ENCODE measurements at regions not wholly inside any gene's neighbourhood (a gene's known extent, or its start where the extent isn't known, plus 50 kb on each side); places are given as distances from the start of the nearest gene placed in this dataset.

- Histone ChIP-seq H3K4me2 (ENCODE audit: low read length) (no peak overlapping the region), H3K9me2 (ENCODE audit: insufficient read depth) (no peaks in the 10 kb centered on the region), H3K4me3 (replicated peaks in 1 of 2; ENCODE audit: low read depth in 1 of 2, low read length in 2 of 2) (no peak overlapping the region), H3K9ac (ENCODE audit: low read length) (no peak overlapping the region), H3K27me3 (ENCODE audit: insufficient read depth, low read length) (no peaks in the 10 kb centered on the region), H4K20me1 (ENCODE audit: insufficient read depth) (no peaks in the 10 kb centered on the region), H3K36me3 (ENCODE audit: control insufficient read depth in 1 of 2, insufficient read depth in 2 of 2, low read length in 2 of 2) (no peaks in the 10 kb centered on the region), H3K9me3 (ENCODE audit: control insufficient read depth in 1 of 2, insufficient read depth in 1 of 2, low read depth in 1 of 2, low read length in 2 of 2) (no peaks in the 10 kb centered on the region), H3K79me2 (ENCODE audit: insufficient read depth, low read length) (no peaks in the 10 kb centered on the region), H3K4me1 (ENCODE audit: control insufficient read depth in 1 of 2, insufficient read depth in 2 of 2, low read length in 2 of 2) (no peaks in the 10 kb centered on the region), H2AFZ (ENCODE audit: low read depth, low read length, poor library complexity, severe bottlenecking) (no peak overlapping the region), H3K27ac (ENCODE audit: low read depth, low read length) (no peak overlapping the region)
- CTCF ChIA-PET, result no interaction called here
- ATAC-seq (no peak), DNase-seq (ENCODE audit: low read depth, low spot score) (no peak)
- intact Hi-C loops (cut with micrococcal nuclease), result no loop called here
- RAD21 ChIA-PET (ENCODE audit: low non-redundant PET in 1 of 2, low total read pairs in 2 of 2, uncharacterized antibody in 2 of 2, unreplicated experiment in 2 of 2), result no interaction called here
- TF ChIP-seq CEBPB (IDR thresholded peaks at IDR 0.05; ENCODE audit: low read depth) (no peak), YY1 (IDR thresholded peaks at IDR 0.05; ENCODE audit: extremely low read depth, insufficient replicate concordance, low read depth, low read length) (no peak), JUND (IDR thresholded peaks at IDR 0.05) (no peak), POLR2A (IDR thresholded peaks at IDR 0.05; ENCODE audit: borderline replicate concordance, extremely low read depth, insufficient read depth, insufficient read length) (no peak)
- TF ChIP-seq, protein P1, sequence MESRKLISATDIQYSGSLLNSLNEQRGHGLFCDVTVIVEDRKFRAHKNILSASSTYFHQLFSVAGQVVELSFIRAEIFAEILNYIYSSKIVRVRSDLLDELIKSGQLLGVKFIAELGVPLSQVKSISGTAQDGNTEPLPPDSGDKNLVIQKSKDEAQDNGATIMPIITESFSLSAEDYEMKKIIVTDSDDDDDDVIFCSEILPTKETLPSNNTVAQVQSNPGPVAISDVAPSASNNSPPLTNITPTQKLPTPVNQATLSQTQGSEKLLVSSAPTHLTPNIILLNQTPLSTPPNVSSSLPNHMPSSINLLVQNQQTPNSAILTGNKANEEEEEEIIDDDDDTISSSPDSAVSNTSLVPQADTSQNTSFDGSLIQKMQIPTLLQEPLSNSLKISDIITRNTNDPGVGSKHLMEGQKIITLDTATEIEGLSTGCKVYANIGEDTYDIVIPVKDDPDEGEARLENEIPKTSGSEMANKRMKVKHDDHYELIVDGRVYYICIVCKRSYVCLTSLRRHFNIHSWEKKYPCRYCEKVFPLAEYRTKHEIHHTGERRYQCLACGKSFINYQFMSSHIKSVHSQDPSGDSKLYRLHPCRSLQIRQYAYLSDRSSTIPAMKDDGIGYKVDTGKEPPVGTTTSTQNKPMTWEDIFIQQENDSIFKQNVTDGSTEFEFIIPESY (IDR thresholded peaks at IDR 0.05; ENCODE audit: extremely low read depth, insufficient replicate concordance, low read length), result no peak
- BruUV-seq (replicated peaks), result no TSS peak
- POLR2A ChIA-PET, result no interaction called here
These were observed 70.7 kb upstream of the GATB start for GRCh38 chr4:151831526-151831925.

GRCh38 chr4:151830168-151830567 lies 69.4 kb upstream of the GATB start:
- Histone ChIP-seq H3K27me3 (ENCODE audit: insufficient read depth, low read length) (no peaks in the 10 kb centered on the region), H4K20me1 (ENCODE audit: insufficient read depth) (no peaks in the 10 kb centered on the region), H3K27ac (ENCODE audit: low read depth, low read length) (no peak overlapping the region), H3K79me2 (ENCODE audit: insufficient read depth, low read length) (no peaks in the 10 kb centered on the region), H3K9me2 (ENCODE audit: insufficient read depth) (no peaks in the 10 kb centered on the region), H3K4me3 (replicated peaks in 1 of 2; ENCODE audit: low read depth in 1 of 2, low read length in 2 of 2) (no peak overlapping the region), H3K9ac (ENCODE audit: low read length) (no peak overlapping the region), H3K4me2 (ENCODE audit: low read length) (no peak overlapping the region), H3K4me1 (ENCODE audit: control insufficient read depth in 1 of 2, insufficient read depth in 2 of 2, low read length in 2 of 2) (no peaks in the 10 kb centered on the region), H2AFZ (ENCODE audit: low read depth, low read length, poor library complexity, severe bottlenecking) (no peak overlapping the region), H3K9me3 (ENCODE audit: control insufficient read depth in 1 of 2, insufficient read depth in 1 of 2, low read depth in 1 of 2, low read length in 2 of 2) (no peaks in the 10 kb centered on the region), H3K36me3 (ENCODE audit: control insufficient read depth in 1 of 2, insufficient read depth in 2 of 2, low read length in 2 of 2) (no peaks in the 10 kb centered on the region)
- DNase-seq (ENCODE audit: low read depth, low spot score) (no peak), ATAC-seq (no peak)
- intact Hi-C loops (cut with micrococcal nuclease), result no loop called here
- RAD21 ChIA-PET (ENCODE audit: low non-redundant PET in 1 of 2, low total read pairs in 2 of 2, uncharacterized antibody in 2 of 2, unreplicated experiment in 2 of 2), result no interaction called here
- CTCF ChIA-PET, result no interaction called here
- no TSS peak for BruUV-seq (replicated peaks)
- POLR2A ChIA-PET, result no interaction called here
- TF ChIP-seq TCF7L2 (IDR thresholded peaks at IDR 0.05; ENCODE audit: borderline replicate concordance, extremely low read depth, insufficient read depth, insufficient read length) (no peak), ZFX (IDR thresholded peaks at IDR 0.05) (no peak), SRF (IDR thresholded peaks at IDR 0.05; ENCODE audit: low read depth) (no peak), EGR1 (IDR thresholded peaks at IDR 0.05; ENCODE audit: low read depth) (no peak), CTCF (IDR thresholded peaks at IDR 0.05 in 2 of 3, conservative IDR thresholded peaks at IDR 0.05 in 1 of 3; ENCODE audit: borderline replicate concordance in 1 of 3, insufficient read depth in 1 of 3, low read depth in 2 of 3, low read length in 2 of 3) (no peak), SP1 (IDR thresholded peaks at IDR 0.05; ENCODE audit: low read depth) (no peak), YY1 (IDR thresholded peaks at IDR 0.05; ENCODE audit: extremely low read depth, insufficient replicate concordance, low read depth, low read length) (no peak), POLR2AphosphoS5 (IDR thresholded peaks at IDR 0.05; ENCODE audit: low read depth, low read length) (no peak), POLR2A (IDR thresholded peaks at IDR 0.05; ENCODE audit: borderline replicate concordance, extremely low read depth, insufficient read depth, insufficient read length) (no peak), MAX (IDR thresholded peaks at IDR 0.05) (no peak), SIN3A (IDR thresholded peaks at IDR 0.05; ENCODE audit: low read depth) (no peak)
- TF ChIP-seq, protein P2, sequence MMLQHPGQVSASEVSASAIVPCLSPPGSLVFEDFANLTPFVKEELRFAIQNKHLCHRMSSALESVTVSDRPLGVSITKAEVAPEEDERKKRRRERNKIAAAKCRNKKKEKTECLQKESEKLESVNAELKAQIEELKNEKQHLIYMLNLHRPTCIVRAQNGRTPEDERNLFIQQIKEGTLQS (IDR thresholded peaks at IDR 0.05), result no peak
